DMS 273 (cell line): ENCODE measurements at regions not wholly inside any gene's neighbourhood (a gene's known extent, or its start where the extent isn't known, plus 50 kb on each side); places are given as distances from the start of the nearest gene placed in this dataset.
A peak's percentile ranks its signal among the peaks of the same experiment; 100 is the strongest.
"Not testable (repeated sequence)": the region's sequence is repeated elsewhere in the genome, so short reads cannot be mapped to it uniquely, and the experiment has no call there.

Experiments
- DNase-seq: peaks from one replicate; lab custom pipeline; 2025; ENCODE audit not compliant: unreplicated experiment; lab: John Stamatoyannopoulos, UW

GRCh38 chr12:128091101-128091720 lies 175.8 kb upstream of the TMEM132C start:
- DNase-seq, result no peak

GRCh38 chr12:128091951-128092382 lies 175.0 kb upstream of the TMEM132C start:
- DNase-seq, result no peak

DNA sequence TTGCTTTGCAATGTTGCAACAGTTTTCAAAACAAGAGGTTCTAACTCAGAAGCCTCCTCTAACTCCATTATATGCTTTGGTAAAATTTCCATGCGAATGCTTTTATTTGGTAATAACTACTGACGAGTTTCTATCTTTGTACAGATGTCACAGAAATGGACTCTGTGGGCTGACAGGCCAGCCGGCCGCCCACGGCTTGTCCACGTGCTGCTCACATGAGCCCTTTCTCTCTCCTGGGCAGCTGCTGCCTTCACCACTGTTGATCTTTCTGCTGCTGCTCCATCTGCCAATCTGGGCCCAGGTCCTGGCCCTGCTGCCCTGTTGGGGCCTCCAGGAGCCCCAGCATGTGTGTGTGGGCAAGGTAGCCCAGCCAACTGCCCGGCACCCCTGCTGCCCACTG lies 168.2 kb upstream of the TMEM132C start:
- DNase-seq, result peak; percentile 53

DNA sequence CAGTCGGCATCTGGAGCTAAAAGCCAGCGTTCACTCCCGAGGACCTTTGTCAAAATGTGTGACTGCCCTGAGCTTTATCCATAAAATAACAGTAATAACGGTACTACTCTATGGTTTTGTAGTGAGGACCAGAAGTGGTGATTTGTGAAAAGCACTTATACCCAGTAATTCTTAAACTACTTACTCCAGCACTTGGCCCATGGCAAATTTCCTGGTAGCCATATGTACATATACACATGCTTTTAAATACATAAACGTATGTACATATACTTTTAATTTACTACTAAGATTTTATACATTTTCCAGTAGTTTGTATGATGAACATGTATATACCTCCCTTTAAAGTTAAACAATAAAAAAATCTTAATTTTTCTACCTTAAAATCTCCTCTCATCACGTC lies 163.8 kb upstream of the TMEM132C start:
- no peak for DNase-seq

DNA sequence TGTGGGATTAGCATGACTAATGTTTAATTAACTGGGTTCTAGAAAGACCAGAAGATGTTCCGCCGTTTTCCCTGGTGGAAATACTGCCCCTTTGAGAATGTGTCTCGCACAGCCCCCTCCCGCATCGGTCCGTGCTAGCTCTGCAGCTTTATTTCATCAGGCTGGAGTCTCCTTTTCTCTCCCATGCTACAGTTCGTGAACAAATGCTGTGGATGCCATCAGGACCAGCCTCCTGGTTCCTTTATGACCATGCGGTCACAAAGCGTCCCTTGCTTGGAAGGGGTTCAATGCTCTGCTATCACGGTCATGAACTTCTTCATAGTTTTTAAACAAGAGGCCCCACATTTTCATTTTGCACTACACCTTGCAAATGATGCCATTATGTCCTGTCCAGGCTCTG lies 157.7 kb upstream of the TMEM132C start:
- DNase-seq, result no peak

DNA sequence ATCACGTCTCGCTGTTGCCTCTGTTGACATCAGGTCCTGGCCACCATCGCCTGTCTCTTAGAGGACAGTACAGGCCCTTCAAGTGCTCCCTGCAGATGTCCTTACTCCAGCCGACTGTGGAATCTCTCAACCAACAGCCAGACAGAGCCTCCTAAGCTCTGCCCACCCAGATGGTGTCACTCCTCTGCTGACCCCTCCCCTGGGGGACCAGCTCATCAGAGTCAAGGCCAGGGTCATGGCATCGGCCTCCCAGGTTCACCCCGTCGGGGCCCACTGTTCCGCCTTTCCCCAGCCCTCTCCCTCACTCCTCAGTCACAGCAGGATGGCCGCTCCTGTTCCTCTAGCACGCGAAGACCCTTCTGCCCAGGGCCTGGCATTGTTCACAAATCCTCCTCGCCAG lies 157.3 kb upstream of the TMEM132C start:
- no peak for DNase-seq

- DNase-seq, result no peak
Measured at GRCh38 chr12:128111333-128111732, 155.6 kb upstream of the TMEM132C start.

DNA sequence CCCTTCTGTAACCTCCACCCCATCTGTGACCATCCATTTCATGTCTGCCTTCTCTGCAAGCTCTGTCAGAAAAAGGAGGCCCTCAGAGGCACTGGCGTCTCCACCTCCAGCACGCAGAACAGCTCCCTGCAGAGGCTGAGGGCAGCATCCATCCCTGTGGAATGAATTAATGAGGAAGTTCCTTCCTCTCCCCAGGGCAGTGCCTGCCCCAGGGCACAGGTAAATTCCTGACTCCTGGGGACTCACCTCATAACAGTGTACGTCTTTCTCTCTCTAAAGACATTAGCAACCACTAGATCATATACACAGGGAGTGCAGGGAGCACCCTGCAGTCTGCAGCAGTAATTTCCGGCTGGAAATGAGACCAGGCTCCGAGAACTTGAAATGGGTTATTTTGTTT lies 155.0 kb upstream of the TMEM132C start:
- no peak for DNase-seq

GRCh38 chr12:128113250-128113649 lies 153.7 kb upstream of the TMEM132C start:
- not testable (repeated sequence) for DNase-seq

GRCh38 chr12:128114485-128114884 lies 152.5 kb upstream of the TMEM132C start:
- DNase-seq, result no peak

DNA sequence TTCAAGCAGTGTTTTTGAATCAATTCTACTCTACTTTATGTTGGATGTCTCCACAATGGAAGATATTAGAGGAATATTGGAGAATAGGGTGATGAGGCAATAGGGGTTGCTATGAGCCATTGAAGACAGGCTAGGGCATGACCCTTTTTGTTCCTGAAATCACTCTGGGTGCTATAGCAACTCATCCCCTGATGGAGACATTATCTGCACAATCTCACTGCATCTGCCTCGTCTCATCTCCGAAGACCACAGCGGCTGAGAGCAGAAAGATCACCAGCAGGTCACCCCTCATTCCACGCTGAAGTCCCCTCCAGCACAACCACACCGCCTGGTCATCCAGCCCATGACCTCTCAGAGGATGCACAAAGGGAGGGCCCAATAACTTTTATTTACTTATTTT lies 150.4 kb upstream of the TMEM132C start:
- no peak for DNase-seq

GRCh38 chr12:128120035-128120434 lies 146.9 kb upstream of the TMEM132C start:
- no peak for DNase-seq

- DNase-seq, result no peak
Measured at GRCh38 chr12:128121424-128121823, 145.5 kb upstream of the TMEM132C start.

GRCh38 chr12:128123096-128123495 lies 143.9 kb upstream of the TMEM132C start:
- no peak for DNase-seq

GRCh38 chr12:128131955-128132354 lies 135.0 kb upstream of the TMEM132C start:
- DNase-seq, result no peak

GRCh38 chr12:128133321-128134073 lies 133.5 kb upstream of the TMEM132C start:
- no peak for DNase-seq

DNA sequence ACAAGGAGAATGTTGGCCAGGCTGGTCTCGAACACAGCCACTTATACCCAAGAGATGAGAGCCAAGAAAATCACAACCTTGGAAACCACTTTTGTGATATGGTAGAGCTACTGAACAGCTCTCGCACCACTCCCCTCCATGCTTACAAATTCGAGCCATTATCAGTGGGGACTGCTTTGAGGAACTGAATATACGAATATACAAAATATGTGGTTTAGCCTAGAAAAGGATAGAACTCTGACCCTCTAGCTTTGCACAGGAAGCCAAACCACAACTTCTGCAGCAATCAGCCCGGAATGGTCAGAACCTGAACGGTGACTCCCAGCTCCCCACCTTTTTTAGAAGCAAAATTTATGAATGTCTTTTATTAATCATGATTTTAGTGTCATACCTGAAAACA lies 129.8 kb upstream of the TMEM132C start:
- DNase-seq, result no peak

GRCh38 chr12:128138125-128138524 lies 128.8 kb upstream of the TMEM132C start:
- DNase-seq, result no peak

DNA sequence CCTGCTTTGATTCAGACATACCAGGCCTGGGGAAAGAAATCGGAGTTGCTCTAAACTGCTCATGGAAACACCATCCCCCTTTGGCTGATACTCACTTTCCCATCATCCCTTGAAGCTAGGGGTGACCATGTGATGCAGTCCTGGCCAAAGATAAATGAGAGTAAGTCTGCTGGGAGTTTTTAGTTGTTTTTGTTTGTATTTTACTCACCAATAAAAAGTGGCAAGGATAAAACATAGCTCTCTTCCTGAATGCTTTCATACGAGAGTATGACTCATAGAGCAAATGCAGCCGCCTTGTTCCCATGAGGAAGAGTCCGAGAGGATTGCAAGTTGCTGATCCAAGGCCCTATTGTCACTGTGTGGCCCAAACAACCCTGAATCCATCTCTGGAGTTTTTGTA lies 126.4 kb upstream of the TMEM132C start:
- no peak for DNase-seq

- DNase-seq, result no peak
Measured at GRCh38 chr12:128150961-128151360, 116.0 kb upstream of the TMEM132C start.

GRCh38 chr12:128155571-128155970 lies 111.4 kb upstream of the TMEM132C start:
- no peak for DNase-seq

GRCh38 chr12:128163086-128163485 lies 103.9 kb upstream of the TMEM132C start:
- DNase-seq, result no peak

DNA sequence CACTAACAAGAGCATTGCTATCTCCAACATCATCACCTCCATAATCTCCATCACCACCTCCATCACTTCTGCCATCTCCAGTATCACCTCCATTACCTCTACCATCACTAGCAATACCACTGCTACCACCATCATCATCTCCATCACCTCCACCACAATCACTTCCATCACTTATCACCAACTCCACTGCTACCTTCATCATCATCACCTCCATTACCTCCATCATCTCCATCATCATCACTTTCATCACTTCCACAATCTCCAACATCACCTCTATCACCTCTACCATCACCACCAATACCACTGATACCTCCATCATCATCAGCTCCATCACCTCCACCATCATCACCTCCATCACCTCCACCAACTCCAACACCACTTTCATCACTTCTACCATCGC lies 102.4 kb upstream of the TMEM132C start:
- no peak for DNase-seq
